ENCODE measurements at regions not wholly inside any gene's neighbourhood (a gene's known extent, or its start where the extent isn't known, plus 50 kb on each side); places are given as distances from the start of the nearest gene placed in this dataset.

GRCh38 chr14:29316936-29317335, 550.3 kb downstream of the FOXG1 start:
- no peak for TF ChIP-seq CTCF (IDR thresholded peaks at IDR 0.05; ENCODE audit: low read length, missing control alignments)
- no peak for DNase-seq (ENCODE audit: low read depth)
- H3K4me3 ChIP-seq (replicated peaks; ENCODE audit: low read depth, low read length): no peak overlapping the region

GRCh38 chr14:29317423-29317822, 550.8 kb downstream of the FOXG1 start:
- no peak overlapping the region for H3K4me3 ChIP-seq (replicated peaks; ENCODE audit: low read depth, low read length)
- no peak for DNase-seq (ENCODE audit: low read depth)
- TF ChIP-seq CTCF (IDR thresholded peaks at IDR 0.05; ENCODE audit: low read length, missing control alignments): no peak

GRCh38 chr14:29320286-29320685, 553.7 kb downstream of the FOXG1 start:
- H3K4me3 ChIP-seq (replicated peaks; ENCODE audit: low read depth, low read length): no peak overlapping the region
- peak; percentile 15 for DNase-seq (ENCODE audit: low read depth)
- no peak for TF ChIP-seq CTCF (IDR thresholded peaks at IDR 0.05; ENCODE audit: low read length, missing control alignments)

- H3K4me3 ChIP-seq (replicated peaks; ENCODE audit: low read depth, low read length): no peak overlapping the region
- peak; percentile 70 for DNase-seq (ENCODE audit: low read depth)
- no peak for TF ChIP-seq CTCF (IDR thresholded peaks at IDR 0.05; ENCODE audit: low read length, missing control alignments)
These were observed 555.1 kb downstream of the FOXG1 start for GRCh38 chr14:29321646-29322045.

- TF ChIP-seq CTCF (IDR thresholded peaks at IDR 0.05; ENCODE audit: low read length, missing control alignments): no peak
- peak; percentile 3 for DNase-seq (ENCODE audit: low read depth)
- H3K4me3 ChIP-seq (replicated peaks; ENCODE audit: low read depth, low read length): no peak overlapping the region
These were observed 573.0 kb downstream of the FOXG1 start for GRCh38 chr14:29339494-29340172.

DNA sequence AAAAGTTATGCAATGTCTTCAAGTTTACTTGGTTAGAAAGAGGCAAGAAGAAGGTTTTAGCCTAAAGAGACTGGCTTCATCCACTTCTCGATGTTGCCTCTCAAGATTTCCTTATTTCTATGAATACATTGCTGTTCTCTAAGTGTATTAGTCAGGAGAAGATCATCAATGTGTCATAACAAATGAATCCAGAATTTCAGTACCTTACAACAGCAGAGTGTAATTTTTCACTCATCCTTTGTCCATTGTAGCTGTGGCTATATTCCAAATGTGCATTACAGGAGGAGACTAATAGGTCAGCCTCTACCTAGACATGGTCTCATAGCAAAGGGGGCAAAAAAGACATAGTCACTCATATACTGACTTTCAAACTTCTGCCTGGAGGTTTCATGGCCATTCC, 579.1 kb downstream of the PRKD1 start:
- no peak for DNase-seq (ENCODE audit: low read depth)
- TF ChIP-seq CTCF (IDR thresholded peaks at IDR 0.05; ENCODE audit: low read length, missing control alignments): no peak
- H3K4me3 ChIP-seq (replicated peaks; ENCODE audit: low read depth, low read length): no peak overlapping the region

- TF ChIP-seq CTCF (IDR thresholded peaks at IDR 0.05; ENCODE audit: low read length, missing control alignments): no peak
- H3K4me3 ChIP-seq (replicated peaks; ENCODE audit: low read depth, low read length): no peak overlapping the region
These were observed 577.2 kb downstream of the PRKD1 start for GRCh38 chr14:29350496-29350895.

More at GRCh38 chr14:29350496-29350895, 577.2 kb downstream of the PRKD1 start:
- no peak for DNase-seq (ENCODE audit: low read depth)

Data from fibroblast of pulmonary artery (primary cell).